Activated T-helper 17 cell treated with anti-CD3 and anti-CD28 coated beads, Interleukin-2, amount 50 U/mL, for 72 hours (primary cell): ENCODE measurements at regions not wholly inside any gene's neighbourhood (a gene's known extent, or its start where the extent isn't known, plus 50 kb on each side); places are given as distances from the start of the nearest gene placed in this dataset.

ENCODE experiments used
- ATAC-seq: fragments of 150-1000 bp; cut with Tn5 transposase; replicated peaks from 2 replicates; pipeline ENCODE4 v1.10.0; 2021; ENCODE audit warnings: mild to moderate bottlenecking, moderate library complexity
- H3K27ac Mint-ChIP-seq: one replicate; pipeline ENCODE4 v1.8.0; 2022; ENCODE audit warnings: mixed read lengths
- H3K27me3 Mint-ChIP-seq: one replicate; pipeline ENCODE4 v1.8.0; 2022; ENCODE audit warnings: mixed read lengths
- H3K36me3 Mint-ChIP-seq: one replicate; pipeline ENCODE4 v1.8.0; 2022; ENCODE audit warnings: low read depth, mild to moderate bottlenecking, mixed read lengths
- H3K4me1 Mint-ChIP-seq: one replicate; pipeline ENCODE4 v1.8.0; 2022; ENCODE audit warnings: mixed read lengths
- H3K4me3 Mint-ChIP-seq: one replicate; pipeline ENCODE4 v1.8.0; 2022; ENCODE audit warnings: mild to moderate bottlenecking, mixed read lengths
- H3K9me3 Mint-ChIP-seq: one replicate; pipeline ENCODE4 v1.8.0; 2022; ENCODE audit warnings: mixed read lengths

DNA sequence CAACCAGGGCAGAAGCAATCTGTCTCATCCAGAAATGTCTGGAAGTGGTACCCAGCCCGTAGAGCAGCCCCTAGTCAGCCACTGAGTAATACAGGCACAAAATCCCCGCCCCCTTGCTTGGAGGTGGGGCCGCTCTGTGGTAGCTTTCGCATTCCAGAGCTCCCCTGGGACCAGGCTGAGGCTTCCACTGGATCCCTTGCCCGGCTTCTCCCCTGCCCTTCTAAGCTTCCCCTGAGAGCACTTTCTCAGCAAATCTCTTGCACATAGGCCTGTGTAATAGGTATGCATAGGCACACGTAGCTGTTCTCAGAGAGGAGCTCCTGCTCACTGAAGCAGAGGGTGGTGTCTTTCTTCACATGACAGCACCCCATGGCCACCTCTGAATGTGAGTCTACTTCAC lies 144.2 kb downstream of the BMS1 start:
- Mint-ChIP-seq H3K4me3 (no peak overlapping the region), H3K4me1 (no peaks in the 10 kb centered on the region), H3K9me3 (no peaks in the 10 kb centered on the region), H3K27me3 (peaks cover 22% of the 10 kb centered on the region), H3K27ac (no peak overlapping the region), H3K36me3 (no peaks in the 10 kb centered on the region)
- no peak for ATAC-seq

DNA sequence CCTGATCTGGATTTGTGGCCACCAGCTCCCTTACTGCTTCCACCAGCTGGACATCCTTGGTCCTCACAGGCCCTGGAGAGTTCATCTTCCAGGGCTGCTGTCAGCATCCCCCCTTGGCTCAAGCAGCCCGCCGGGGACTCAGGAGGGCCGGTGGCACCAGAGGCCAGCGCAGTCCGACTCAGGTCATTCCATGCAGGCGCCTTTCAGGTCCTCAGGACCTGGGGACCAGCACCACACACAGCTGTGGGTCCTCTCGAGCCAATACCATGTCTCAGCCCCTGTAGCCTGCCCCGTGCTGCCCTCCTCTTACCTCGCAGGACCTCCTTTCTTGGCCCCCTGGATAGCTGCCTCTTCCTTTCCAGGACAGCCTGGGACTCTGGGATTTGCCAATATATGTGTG lies 145.5 kb downstream of the BMS1 start:
- no peaks in the 10 kb centered on the region for H3K9me3 Mint-ChIP-seq
- no peak for ATAC-seq
- H3K27me3 Mint-ChIP-seq: peaks cover 26% of the 10 kb centered on the region
- no peaks in the 10 kb centered on the region for H3K36me3 Mint-ChIP-seq
- no peaks in the 10 kb centered on the region for H3K4me1 Mint-ChIP-seq
- no peak overlapping the region for H3K4me3 Mint-ChIP-seq
- H3K27ac Mint-ChIP-seq: no peak overlapping the region

- H3K4me3 Mint-ChIP-seq: no peak overlapping the region
- H3K9me3 Mint-ChIP-seq: no peaks in the 10 kb centered on the region
- H3K36me3 Mint-ChIP-seq: no peaks in the 10 kb centered on the region
- H3K4me1 Mint-ChIP-seq: no peaks in the 10 kb centered on the region
- H3K27ac Mint-ChIP-seq: no peak overlapping the region
- ATAC-seq: no peak
- peaks cover 28% of the 10 kb centered on the region for H3K27me3 Mint-ChIP-seq
These were observed 146.6 kb downstream of the BMS1 start for GRCh38 chr10:42929236-42929635.

DNA sequence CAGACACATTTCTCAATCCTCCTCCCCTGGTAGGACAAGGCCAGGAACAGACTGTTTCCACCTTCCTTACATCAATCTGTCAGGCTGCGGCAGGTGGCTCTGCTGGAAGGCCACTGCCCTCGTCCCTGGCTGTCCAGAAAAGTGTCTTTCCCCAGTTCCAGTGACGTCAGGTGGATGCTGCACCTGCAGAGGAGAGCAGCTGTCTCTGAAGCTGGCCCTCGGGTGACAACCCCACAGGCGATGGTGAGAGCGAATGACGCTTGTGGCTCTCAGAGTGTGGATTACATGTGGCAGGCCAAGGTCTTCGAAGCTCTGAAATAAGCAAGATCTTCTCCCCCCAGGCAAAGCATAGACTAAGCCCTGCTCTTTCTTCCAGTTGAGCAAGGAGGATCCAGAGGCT lies 146.9 kb upstream of the RET start:
- peaks cover 34% of the 10 kb centered on the region for H3K27me3 Mint-ChIP-seq
- H3K4me3 Mint-ChIP-seq: no peak overlapping the region
- ATAC-seq: no peak
- no peaks in the 10 kb centered on the region for H3K4me1 Mint-ChIP-seq
- H3K36me3 Mint-ChIP-seq: no peaks in the 10 kb centered on the region
- no peaks in the 10 kb centered on the region for H3K9me3 Mint-ChIP-seq
- H3K27ac Mint-ChIP-seq: no peak overlapping the region

- no peaks in the 10 kb centered on the region for H3K9me3 Mint-ChIP-seq
- H3K4me3 Mint-ChIP-seq: no peak overlapping the region
- H3K27ac Mint-ChIP-seq: no peak overlapping the region
- no peaks in the 10 kb centered on the region for H3K4me1 Mint-ChIP-seq
- H3K27me3 Mint-ChIP-seq: peaks cover 41% of the 10 kb centered on the region
- no peak for ATAC-seq
- no peaks in the 10 kb centered on the region for H3K36me3 Mint-ChIP-seq
These were observed 146.2 kb upstream of the RET start for GRCh38 chr10:42930516-42931192.

DNA sequence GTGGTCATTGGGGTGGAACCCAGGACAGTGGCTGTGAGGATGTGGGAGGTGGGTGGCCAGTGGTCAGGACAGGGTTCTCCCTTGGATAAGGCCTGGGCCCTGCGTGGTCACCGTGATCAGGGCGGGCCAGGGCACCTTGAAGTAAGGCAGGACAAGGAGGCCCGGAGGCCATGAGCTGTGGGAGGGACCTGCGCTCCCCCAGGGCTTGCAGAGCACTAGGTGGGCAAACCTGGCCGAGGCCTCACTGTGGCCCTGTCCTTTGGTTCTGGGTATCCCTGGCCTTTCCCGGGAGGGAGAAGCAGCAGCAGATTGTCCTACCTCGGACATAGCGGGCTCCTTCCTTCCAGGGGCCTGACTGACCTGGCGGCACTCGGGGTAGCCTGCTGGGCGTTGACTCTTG lies 144.8 kb upstream of the RET start:
- Mint-ChIP-seq H3K4me3 (no peak overlapping the region), H3K36me3 (no peaks in the 10 kb centered on the region), H3K9me3 (no peaks in the 10 kb centered on the region), H3K27ac (no peak overlapping the region), H3K27me3 (peaks cover 47% of the 10 kb centered on the region), H3K4me1 (no peaks in the 10 kb centered on the region)
- ATAC-seq: no peak

DNA sequence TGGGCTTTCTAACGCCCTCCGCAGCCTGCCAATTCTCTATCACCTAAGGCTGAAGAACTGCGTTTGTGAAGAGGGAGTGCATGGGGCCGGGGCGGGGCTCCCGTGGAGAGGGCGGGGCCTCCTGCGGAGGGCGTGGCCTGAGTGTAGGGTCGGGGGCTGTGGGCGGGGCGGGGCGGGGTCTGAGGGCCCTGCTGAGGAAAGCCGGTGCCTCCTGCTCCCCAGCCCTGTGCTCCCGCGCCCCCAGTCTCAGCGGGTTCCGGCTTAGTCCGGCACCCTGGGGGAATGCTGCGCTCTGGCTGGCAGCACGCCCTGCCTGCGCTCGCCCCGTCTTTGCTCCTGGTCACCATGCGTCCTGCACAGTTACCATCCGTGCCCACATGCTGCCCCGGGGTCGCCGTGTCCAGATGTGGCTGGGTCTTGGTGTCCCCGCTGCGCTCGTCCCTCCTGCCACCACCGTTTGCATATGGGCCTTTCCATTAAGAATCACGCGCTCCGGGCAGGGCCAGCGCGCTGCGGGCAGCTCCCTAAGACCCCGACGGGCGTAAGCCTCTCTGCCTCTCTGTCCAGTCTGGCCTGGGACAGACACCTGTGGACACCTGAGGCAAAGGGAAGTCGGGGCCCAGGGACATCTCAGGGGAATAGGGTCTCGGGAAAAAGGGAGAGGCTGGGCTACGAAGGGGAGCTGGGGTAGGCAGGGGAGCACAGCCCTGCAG lies 144.0 kb upstream of the RET start:
- peaks cover 44% of the 10 kb centered on the region for H3K27me3 Mint-ChIP-seq
- no peaks in the 10 kb centered on the region for H3K9me3 Mint-ChIP-seq
- peak overlapping the region; percentile 68 for H3K4me3 Mint-ChIP-seq
- H3K36me3 Mint-ChIP-seq: no peaks in the 10 kb centered on the region
- H3K27ac Mint-ChIP-seq: no peak overlapping the region
- ATAC-seq: peak; percentile 58
- no peaks in the 10 kb centered on the region for H3K4me1 Mint-ChIP-seq

DNA sequence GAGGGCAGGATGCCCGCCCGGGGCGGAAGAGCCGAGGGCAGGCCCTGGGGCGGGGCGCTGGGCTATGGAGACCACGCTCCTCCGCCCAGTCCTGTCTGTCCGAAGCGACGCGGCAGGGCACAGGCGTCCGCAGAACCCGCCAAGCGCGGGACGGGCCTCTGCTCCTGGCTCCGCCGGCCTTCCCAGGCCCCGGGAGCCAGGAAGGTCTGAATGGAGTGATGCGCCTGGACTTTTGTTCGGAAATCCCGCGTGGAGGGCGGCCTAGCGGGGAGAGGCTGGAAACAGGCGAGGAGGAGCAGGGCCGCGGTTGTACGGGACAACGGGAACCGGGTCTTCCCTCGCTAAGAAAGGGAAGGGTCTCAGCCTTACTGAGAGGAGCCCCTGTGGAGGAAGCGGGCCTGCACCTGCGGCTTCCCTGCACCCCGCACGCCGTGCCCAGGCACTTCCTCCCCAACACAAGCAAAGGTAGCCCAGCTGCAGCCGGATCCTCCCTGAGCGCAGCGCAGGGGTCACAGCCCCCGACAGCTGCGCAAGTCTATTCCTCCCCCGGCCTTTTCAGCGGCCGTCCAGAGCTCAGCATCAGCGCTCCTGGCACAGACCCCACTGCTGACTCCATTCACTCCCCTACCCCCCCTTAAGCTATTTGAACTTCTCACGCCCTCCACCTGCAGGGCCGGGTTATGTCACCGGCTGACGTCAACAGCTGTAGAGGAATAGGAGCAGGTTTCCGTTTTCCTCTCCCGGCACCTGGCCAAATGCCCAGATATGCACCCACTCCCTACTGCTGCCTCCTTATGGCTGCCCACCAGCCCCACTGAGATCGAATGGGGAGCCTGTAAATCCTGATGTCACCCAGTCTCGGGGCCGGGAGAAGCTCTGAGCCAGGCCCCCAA lies 143.2 kb upstream of the RET start:
- Mint-ChIP-seq H3K9me3 (no peaks in the 10 kb centered on the region), H3K36me3 (no peaks in the 10 kb centered on the region), H3K4me1 (no peaks in the 10 kb centered on the region), H3K27me3 (peaks cover 44% of the 10 kb centered on the region), H3K27ac (no peak overlapping the region), H3K4me3 (peak overlapping the region; percentile 68)
- peak; percentile 73 for ATAC-seq

DNA sequence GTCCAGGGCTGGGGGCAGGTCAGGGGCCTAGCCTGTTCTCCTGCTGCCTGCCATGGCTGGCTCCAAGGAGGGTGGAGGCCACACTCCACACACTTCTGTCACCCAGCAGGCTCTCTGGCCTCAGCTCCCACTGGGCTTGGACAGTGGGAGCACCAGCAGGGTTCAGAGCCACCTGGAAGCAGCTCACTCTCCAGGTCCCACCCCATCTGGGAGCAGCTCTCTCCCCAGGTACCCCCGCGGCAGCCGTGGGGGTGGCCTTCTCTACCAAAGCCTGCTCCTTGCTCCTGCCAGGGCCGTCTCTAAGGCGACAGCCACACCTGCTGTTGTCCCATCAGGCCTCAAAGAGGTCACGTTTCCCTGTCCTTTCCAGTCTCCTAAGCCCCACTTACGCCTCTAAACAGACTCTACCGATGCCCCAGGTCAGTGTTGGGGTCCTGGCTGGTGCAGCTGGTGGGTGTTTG lies 142.5 kb upstream of the RET start:
- no peak for ATAC-seq
- Mint-ChIP-seq H3K4me3 (peak overlapping the region; percentile 68), H3K27me3 (peaks cover 44% of the 10 kb centered on the region), H3K4me1 (no peaks in the 10 kb centered on the region), H3K36me3 (no peaks in the 10 kb centered on the region), H3K27ac (no peak overlapping the region), H3K9me3 (no peaks in the 10 kb centered on the region)

GRCh38 chr10:42934842-42935241 lies 142.0 kb upstream of the RET start:
- ATAC-seq: no peak
- Mint-ChIP-seq H3K27ac (no peak overlapping the region), H3K4me3 (peak overlapping the region; percentile 68), H3K27me3 (peaks cover 44% of the 10 kb centered on the region), H3K9me3 (no peaks in the 10 kb centered on the region), H3K36me3 (no peaks in the 10 kb centered on the region), H3K4me1 (no peaks in the 10 kb centered on the region)

DNA sequence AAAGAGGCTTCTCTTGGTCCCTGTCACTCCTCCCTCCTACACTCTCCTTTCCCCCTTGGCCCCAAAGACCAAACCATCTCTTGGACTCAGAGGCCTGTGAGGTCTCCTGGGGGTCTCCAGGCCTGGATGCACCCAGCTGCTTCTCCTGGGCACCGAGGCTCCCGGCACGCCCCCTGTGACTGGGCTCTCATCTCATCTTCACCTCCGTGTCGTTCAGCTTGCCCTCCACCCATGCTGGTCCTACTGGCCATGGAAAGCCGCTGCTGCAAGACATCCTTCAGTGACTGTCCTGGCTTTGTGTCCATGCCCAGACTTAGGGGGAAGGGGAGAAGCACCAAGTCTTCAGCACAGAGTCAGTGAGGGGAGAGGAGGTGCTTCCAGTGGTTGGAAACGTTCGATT lies 141.4 kb upstream of the RET start:
- H3K4me3 Mint-ChIP-seq: no peak overlapping the region
- no peaks in the 10 kb centered on the region for H3K9me3 Mint-ChIP-seq
- no peak for ATAC-seq
- no peaks in the 10 kb centered on the region for H3K36me3 Mint-ChIP-seq
- H3K4me1 Mint-ChIP-seq: no peaks in the 10 kb centered on the region
- peaks cover 42% of the 10 kb centered on the region for H3K27me3 Mint-ChIP-seq
- no peak overlapping the region for H3K27ac Mint-ChIP-seq

- no peak for ATAC-seq
- no peak overlapping the region for H3K4me3 Mint-ChIP-seq
These were observed 140.3 kb upstream of the RET start for GRCh38 chr10:42936580-42936979.

DNA sequence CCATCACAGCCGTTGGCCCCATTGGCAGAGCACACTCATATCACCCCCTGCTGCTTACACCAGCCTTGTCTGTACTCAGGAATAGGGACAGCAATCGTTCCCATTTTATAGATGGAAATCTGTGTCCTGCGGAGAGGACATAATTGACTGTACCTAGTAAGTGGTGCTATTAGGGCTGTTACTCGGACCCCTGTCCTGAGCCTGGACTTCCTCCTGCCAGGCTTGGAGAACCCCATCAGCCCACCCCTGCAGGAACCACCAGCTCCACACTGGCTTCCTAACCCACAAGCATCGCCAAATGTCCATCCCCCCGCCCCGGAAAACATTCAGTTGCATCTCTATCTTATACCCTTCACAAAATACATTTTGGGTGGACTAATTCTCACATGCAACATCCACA lies 139.8 kb upstream of the RET start:
- H3K27me3 Mint-ChIP-seq: peaks cover 33% of the 10 kb centered on the region
- ATAC-seq: no peak
- no peak overlapping the region for H3K4me3 Mint-ChIP-seq
- no peaks in the 10 kb centered on the region for H3K9me3 Mint-ChIP-seq
- no peaks in the 10 kb centered on the region for H3K36me3 Mint-ChIP-seq
- no peak overlapping the region for H3K27ac Mint-ChIP-seq
- no peaks in the 10 kb centered on the region for H3K4me1 Mint-ChIP-seq

More at GRCh38 chr10:42936580-42936979, 140.3 kb upstream of the RET start:
- Mint-ChIP-seq H3K36me3 (no peaks in the 10 kb centered on the region), H3K9me3 (no peaks in the 10 kb centered on the region), H3K27ac (no peak overlapping the region), H3K4me1 (no peaks in the 10 kb centered on the region), H3K27me3 (peaks cover 37% of the 10 kb centered on the region)

DNA sequence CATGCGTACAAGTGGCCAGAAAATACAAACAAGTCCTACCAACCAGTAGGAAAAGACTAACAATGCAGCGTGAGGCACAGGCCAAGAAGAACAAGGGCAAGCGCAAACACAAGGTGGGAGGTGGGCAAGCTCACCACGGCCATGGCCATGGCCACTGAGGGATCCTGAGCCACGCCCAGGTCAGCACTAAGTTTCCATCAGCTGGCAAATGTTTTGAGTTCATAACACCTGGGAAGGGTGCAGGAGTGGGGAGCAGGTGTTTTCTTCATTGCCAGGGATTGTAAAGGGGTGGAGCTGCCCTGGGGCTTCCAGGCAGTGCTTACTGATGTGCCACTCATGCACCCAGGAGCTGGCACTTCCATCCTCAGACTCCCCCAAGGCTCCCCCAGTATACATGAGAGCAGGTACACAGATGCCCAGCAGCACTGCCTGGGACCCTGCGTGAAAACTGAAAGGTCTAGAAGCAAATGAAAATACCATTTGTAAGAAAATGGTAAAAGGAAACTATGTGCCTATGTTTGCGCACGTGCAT lies 139.2 kb upstream of the RET start:
- no peak for ATAC-seq
- Mint-ChIP-seq H3K27ac (no peak overlapping the region), H3K4me3 (no peak overlapping the region), H3K4me1 (no peaks in the 10 kb centered on the region), H3K27me3 (peaks cover 35% of the 10 kb centered on the region), H3K9me3 (no peaks in the 10 kb centered on the region), H3K36me3 (no peaks in the 10 kb centered on the region)
